Ecto neural progenitor cell (in vitro differentiated cells): ENCODE measurements at regions not wholly inside any gene's neighbourhood (a gene's known extent, or its start where the extent isn't known, plus 50 kb on each side); places are given as distances from the start of the nearest gene placed in this dataset.

Experiments used
- DNase-seq: peaks from one replicate; pipeline ENCODE4 v3.0.0-alpha.2; 2018; ENCODE audit warnings: low spot score

DNA sequence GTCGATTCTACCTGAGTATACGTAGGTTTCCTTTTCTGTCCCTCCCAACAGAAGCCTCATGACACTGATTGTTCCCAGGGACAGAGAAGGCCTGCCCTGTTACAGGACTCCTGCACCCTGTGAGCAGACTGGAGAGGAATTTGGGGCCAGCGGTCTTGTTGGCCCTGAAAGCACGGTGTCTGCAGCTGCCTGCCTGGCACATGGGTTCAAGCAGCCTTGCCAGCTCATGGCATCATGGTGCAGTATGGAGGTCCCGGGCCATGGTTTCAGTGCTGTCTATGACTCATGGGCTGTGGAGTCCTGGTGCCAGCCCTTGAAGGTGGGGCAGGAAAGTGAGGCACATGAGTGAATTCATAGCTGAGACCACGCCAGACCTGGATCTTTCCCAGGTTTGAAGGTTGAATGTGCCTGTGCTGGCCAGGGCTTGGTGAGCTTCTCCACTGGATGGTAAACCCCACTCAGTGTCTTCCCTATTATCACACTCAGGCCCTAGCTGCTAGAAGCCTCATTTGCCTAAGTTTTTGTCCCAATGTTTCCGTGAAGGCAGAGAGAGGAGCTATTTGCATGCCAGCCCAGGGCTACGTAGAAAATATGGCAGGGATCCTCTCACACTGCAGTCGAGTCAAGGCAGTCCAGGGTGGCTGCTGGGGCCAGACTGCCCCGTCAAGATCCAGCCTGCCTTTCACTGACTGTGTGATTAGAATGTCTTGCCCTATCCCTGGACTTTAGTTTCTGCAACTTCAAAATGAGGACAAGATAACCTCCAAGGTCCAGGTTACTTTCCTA, 277.2 kb upstream of the CCL2 start:
- DNase-seq = peak; percentile 38

DNA sequence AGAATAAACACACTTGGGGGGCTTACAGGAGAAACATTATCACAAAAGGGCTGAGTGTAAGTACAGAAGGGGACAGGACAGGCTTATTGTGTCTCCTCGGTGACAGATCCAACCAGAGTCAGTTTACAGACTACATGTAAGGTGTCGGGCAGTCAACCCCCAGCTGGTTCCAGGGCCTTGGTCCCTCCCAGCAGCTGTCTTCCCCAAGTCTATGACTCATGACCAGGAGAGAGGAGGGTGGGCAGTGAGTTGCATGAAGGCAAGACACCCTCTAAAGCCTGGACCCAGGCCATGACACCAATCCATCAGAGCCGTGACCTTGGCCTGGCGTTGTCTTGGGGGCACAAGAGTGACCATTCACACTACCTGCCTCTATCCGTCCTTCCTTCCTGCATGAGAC, 276.2 kb upstream of the CCL2 start:
- peak; percentile 34 for DNase-seq

DNA sequence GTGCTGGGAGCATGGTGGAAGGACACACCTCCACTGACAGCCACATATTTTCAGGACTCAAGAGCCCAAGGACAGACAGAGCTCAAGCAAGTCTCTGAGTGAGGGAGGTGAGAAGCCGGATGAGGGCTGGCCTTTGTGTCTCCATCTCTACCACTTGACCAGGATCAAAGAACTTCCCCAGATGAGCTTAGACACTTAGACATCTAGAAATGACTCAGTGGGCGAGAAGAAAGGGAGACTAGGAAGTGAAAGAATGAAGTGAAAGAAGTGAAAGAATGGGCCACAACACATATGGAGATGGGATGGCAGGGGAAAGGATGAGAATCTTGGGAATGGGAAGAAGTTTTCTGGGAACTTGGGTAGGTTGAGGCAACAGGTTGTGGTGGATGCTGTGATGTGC, 274.9 kb upstream of the CCL2 start:
- DNase-seq = no peak

DNA sequence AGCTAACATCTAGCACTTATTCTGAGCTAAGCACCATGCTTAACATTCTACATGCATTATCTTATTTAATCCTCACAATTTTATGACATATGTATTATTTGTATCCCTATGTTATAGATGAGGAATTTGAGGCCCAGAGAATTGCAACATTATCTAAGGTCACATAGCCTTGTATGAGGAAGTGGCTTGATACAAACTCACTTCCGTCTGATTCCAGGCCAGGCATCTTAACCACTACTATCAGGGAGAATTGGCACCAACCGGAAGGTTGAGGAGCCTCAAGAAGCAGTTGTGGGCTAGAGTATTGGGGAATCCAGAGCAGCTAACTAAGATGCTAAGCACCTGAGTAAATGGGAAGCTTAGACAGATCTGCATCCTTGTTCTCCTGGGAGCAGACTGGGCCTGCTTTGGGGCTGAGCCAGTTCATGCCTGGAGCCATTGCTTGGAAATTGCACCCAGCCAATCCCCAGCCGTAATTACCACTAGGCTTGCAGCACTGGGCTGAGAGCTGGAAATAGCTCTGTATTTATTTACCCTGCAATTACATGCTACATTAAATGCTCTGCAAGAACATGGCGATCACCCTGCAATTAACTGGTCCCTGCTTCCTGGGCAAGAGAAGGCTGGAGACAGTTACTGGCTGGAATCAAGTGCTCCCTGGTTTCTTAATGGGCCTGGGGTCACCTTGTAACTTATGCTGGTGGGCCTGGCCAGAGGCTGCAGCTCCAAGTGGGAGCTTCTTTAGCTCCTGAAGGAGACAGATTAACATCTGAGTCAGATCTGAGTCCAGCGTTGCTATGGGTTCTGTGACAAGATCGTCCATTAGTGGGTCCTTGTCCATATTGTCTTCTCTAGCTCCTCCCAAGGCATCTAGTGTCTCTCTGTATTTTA, 273.1 kb upstream of the CCL2 start:
- DNase-seq = peak; percentile 48

DNA sequence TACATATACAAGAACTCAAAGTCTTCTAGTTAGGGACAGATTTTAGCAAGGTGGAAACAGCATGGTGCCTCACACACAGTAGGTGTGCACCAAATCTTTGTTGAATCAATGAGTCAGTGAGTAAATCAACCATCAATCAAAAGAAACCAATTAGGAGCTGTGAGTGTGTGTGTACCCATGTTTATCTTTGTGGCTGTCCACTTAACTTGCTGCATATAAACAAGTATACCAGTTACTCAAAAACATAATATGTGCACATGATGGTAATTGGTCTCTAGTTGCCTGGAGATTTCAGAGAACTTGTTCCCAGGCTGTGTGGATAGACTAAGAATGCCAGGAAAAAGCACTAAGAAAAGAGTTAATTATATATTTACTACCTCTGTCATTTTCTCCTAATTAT, 272.2 kb upstream of the CCL2 start:
- peak; percentile 3 for DNase-seq

DNA sequence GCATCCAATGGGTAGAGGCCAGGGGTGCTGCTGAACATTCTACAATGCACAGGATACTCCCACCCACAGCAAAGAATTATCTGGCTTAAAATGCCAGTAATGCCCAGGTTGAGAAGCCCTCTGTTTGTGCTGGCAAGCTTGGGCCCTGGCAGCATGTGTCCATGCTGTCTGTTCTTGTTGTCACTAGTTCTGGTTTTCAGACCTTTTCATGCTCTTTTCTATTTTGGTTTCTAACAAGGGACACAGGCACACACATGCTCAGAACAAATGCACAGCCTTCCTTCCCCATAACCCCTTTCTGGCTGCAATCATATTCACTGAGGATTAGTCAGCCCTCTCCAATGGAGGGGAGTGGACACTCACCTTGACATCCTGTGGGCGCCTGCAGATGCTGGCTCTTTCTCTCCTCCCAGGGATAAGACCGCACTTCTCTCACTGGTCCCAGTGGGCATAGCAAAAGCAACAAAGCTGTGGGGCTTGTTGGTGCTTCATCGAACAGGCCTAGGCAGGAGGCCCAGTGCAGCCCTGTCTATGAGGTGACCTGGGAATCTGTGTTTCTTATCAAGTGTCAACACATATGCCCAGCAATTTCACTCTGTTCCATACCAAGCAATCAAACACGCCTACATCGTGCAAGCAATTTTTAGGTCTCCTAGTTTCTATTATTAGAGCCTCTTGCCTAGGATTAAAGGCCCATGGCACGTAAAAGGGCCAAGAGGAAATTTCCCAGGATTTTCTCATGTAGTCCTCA, 271.1 kb upstream of the CCL2 start:
- peak; percentile 24 for DNase-seq

DNA sequence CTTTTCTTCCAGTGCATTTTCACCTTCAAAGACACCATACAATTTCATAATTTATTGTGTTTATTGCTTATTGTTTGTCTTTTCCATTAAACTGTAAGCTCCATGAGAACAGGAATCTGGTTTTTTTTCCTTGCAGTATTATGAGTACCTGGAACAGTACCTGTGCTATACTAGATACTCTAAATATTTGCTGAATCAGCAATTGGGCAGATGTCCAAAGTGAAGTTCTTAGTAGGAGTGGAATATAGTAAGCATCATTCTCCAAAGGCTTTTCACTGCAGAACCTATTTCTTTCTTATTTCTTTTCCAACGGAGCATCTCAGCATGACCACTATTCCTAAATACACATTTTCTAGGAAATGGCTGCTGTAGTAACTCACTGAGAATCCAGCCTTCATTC, 269.0 kb upstream of the CCL2 start:
- no peak for DNase-seq

DNA sequence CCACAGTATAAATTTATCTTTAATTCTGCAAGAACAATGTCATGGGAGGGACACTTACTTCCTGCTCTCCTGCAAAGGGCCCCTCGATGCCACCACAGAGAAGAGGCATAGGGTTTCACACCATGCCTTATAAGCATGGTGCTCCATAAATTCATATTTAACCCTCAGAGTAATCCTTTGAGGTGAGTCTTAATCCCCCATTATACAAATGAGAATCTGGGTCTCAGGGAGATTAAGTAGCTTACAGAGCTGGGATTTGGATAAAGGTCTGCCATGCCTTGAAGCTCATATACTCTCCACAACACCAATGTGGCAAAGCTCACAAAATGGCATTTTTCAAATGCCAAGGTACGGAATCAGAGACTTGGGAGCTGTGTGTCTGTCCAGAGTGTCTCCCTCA, 268.5 kb upstream of the CCL2 start:
- DNase-seq = peak; percentile 11

DNA sequence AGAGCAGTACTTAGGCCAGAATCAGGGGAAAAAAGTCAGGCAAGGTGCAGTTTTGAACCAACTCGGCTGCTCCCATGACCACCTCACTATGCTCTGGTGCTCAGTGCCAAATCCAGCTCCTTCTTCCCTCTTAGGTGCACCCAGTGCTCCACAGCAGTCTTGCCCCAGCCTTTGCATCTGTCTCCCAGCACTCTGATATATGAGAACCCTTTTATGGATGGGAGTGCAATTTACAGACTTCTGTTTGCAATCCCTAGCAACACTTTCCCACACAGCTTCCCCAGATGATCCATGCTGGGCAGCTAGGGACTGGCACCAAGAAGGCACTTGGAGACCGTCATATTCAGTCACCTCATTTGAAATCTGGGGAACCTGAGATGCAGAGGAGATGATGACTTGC, 267.9 kb upstream of the CCL2 start:
- DNase-seq = peak; percentile 29

DNA sequence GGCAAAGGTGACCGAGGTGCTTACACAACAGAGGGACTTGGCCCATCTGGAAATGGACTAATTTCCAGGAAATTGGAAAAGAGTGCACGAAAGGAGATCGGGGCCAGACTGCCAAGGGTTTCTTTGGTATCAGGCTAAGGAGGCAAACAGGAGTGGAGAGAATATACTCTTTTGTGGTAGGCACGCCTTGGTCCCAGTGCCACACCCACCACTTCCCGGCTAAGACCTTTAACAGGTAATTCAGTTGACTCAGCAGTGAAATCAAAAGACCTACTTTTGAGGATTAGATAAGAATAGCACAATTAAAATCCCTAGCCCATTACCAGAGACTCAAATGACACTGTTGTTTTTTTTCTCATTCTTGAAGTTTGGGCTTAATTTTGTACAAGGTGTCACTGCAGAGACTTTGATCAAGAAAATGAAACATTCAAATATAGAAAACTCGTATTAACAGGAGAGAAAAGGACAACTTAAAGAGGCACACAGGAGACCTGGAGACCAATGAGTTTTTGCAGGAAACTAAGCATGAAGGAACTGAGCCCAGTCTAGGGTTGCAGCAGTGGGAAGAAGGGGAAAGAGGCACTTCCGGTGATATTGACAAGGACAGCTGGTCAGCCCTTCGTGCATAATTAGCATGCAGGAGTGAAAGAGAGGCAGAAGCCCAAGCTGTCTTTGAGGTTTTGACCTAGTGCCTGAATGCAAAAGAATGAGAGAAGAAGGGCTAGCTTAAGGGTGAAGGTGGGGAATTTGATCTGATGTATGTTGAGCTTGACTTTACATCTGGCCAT, 265.5 kb upstream of the CCL2 start:
- DNase-seq = peak; percentile 18

DNA sequence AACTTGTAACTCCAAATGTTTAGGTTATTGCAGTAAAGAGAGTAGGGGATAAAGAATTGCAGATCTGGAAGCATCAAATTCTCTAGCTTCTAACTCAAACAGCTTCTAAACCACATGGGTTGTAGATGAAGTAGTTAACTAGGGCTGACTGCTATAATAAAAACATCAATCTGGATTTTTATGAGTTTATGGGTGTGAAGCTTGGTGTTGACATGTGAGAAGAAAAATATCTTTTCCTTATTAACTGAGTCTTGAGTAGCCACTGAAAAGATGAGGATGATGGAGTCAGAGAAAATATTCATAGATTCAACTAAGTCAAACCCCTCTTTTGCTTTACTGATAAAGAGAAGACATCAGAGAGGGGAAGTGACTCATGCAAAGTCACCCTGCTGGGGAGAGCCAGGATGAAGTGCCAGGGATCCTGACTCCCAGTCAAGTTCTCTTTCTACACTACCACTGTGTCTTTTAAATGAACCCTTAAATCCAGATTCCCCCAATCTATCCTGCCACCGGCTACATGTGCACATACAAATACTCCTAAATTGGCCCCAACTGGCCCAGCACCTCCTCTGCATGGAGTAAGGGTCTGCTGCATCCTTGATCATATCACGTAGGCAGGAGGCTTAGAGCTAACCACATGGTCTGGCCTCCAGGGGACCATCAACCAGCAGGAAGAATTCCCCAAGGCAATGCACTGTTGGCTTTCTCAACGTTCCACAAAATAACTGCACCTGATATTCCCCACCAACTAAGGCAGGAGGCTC, 264.0 kb upstream of the CCL2 start:
- no peak for DNase-seq

DNA sequence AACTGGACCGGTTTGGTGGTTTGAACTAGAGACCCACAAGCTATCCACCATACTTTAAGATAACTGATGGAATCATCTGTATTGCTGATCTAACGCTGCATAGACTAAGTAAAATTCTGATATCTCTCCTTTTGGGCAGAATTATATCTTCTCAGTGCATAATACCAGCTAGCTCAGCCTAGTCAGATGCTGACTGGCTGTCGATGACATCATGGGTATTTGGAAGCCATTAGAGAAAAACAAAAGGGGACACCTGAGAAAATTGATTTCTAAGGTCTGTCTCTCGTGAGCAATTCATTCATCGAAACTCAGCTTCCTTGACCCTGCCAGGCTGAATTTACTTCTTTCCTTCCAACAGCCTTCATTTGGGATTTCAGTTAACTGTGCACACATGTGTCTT, 263.0 kb upstream of the CCL2 start:
- DNase-seq = no peak

DNA sequence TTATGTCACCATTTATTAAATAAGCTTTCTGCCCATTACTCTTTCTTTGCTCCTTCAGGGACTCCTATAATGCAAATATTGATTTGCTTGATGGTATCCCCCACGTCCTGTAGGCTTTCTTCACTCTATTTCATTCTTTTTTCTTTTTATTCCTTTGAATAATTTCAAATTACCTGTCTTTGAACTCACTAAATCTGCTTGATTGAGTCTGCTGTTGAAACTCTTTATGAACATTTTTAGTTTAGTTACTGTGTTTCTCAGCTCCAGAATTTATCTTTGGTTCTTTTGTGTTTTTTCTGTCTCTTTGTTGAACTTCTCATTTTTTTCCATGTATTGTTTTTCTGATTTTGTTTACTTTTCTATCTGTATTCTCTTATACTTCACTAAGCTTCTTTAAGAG, 254.4 kb upstream of the CCL2 start:
- DNase-seq = no peak

DNA sequence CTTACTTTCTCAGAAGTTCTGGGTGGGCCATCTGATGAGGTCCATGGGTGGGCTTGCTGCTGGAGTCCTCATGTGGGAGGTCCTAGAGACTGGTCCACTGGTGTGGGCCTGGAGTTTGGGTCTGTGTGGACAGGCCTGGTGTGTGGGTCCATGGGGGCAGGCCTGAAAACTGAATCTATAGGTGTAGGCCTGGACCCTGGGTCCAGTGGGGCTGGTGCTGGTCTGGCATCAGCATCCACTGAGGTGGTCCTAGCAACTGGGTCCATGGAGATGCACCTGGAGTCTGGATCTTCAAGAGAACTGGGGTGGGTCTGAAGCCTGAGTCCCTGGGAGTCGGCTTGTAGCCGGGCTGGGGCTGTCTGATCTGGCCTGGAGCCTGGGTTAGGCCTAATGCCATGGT, 253.8 kb upstream of the CCL2 start:
- DNase-seq = no peak

DNA sequence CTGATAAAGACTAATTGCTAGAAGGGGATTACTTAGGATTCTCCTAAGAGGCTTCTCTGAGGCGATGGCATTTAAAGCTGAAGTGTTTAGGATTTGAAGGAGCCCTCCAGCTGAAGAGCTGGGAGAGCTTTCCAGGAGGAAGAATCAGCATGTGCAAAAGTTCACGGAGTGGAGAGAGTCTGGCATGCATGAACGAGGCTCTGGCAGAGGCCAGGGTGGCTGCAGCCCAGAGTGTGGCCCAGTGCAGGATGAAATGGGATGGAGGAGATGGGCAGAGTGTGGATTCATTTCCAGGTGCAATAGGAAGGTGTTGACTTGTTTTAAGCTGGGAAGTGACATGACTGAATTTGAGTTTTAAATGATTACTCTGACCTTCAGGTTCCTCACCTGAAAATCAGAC, 249.0 kb upstream of the CCL2 start:
- DNase-seq = no peak

DNA sequence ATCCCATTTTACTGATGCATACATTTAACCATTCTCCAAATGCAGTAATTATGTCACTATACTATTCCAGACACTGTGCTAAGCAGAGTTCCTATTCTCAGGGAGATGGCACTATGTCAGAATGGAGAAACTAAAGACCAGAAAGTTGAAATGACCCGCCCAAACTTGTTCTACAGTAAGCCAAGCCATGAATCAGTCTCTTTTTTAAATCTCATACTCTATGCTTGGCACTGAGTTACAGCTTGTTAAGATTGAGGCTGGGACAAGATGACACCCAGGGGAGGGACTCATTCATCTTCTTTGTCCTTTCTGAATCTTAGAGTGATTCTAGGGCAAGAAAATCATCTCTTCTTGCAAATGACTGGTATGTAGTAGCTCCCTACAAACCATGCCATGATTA, 247.0 kb upstream of the CCL2 start:
- DNase-seq = no peak

DNA sequence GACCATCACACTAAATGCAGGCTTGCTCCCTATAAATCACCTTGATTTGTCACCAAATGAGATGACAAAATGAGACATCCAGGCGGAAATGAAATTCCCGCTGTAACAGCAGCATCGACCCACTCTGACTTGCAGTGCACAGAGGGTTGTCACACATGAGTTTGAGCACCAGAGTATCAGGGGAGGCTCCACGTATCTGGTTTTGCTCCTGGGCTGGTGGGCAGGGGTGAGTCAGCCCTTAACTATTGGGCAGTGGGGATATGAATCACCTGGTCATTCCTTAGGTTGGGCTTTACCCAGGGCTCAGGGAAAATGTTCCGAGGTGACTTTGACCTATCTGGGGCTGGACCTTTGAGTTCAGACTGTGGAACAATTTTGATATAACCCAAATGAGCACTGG, 245.2 kb upstream of the CCL2 start:
- no peak for DNase-seq

DNA sequence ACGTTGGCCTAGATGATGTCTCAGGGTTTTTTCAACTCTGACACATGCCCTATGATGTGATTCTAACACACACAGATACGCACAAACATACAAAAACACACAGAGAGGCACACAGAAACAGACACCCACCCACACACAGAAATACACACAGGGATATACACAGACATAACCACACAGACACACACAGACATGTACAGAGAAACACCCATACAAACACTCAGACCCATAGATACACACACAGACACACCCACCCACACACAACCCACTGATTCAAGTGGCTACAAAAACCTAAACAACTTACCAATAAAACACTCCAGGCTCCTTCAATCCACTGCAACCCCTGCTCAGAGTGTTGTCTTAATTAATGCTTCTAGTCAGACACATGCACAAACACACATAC, 244.6 kb upstream of the CCL2 start:
- DNase-seq = no peak

DNA sequence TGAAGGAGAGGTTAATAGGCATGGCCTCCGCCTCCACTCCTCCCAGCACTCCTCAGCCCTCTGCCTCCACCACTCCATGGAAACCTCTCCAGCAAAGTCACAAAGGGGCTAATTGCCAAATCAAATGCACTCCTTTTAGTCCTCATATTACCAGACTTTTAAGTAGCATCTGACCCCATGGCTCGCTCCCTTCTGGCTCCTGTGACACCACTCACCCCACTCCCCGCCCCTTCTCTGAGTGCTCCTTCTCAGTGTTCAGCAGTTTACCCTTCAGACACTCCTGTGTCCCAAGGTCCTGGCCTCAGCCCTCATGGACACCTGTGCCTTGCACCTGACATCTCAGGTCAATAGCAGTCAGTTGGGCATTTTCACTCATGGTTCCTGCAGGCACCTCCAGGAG, 243.5 kb upstream of the CCL2 start:
- no peak for DNase-seq

DNA sequence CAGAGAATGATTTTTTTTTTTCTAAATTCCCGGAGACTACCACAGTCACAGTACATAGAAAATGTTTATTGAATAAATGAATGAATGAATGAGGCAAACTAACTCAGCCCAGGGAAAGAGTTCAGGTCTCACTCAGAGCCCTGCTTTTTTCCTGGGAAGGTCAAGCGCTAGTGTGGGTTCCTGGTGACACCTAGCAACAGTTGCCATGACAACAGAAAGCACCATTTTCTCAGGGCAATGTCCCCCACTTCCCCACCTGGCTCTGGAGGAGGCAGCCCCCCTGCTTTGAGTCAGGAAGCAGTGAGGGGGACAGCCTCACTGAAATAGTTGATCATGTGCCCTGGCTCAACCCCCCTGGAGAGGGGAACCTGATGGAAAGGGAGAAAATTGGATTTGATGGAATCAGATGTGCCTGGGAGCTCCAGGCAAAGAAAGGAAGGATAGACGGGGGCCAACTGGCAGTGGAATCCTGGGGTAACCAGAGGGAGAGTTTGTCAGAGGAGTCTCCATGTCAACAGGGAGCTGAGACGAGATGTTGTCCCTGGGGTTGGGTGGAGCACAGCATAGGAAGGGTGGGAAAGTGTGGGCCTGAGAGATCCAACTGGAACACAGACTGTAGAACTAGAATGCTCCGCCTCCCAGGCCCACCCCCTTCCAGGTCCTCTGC, 242.2 kb upstream of the CCL2 start:
- no peak for DNase-seq

DNA sequence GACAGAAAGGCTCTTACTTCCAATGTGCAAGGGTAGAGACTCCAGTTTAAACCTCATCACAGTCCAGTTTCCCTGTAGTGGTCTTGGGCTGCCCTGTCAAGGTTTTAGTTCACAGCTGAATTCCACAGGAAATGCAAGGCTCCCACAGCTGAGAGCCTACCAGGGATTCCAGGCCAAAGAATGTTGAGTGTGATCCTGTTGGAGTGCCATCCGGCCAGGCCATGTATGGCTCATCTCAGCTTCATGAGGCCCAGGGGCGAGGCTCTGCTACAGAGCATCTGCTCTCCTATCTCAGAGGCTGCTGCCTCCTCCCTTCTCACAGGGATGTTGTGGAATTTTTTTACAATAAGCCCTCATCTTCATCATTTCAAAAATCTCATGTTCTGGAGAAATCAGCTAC, 239.8 kb upstream of the CCL2 start:
- no peak for DNase-seq
